Neural progenitor cell (in vitro differentiated cells): ENCODE measurements at regions not wholly inside any gene's neighbourhood (a gene's known extent, or its start where the extent isn't known, plus 50 kb on each side); places are given as distances from the start of the nearest gene placed in this dataset.

Experiments used
- DNase-seq: peaks from one replicate; pipeline ENCODE4 v3.0.0-alpha.2; 2016; ENCODE audit warnings: low spot score
- H2AFZ ChIP-seq: fragments of 200-600 bp; sonication (generic); replicated peaks from 2 replicates; pipeline ENCODE4 v1.6.1; 2016; ENCODE audit warnings: antibody characterized with exemption
- H3F3A ChIP-seq: fragments of 200-600 bp; sonication (generic); 2 replicates; pipeline ENCODE4 v1.6.1; 2016; ENCODE audit warnings: antibody characterized with exemption, low read depth
- H3K27ac ChIP-seq: fragments of 200-600 bp; sonication (generic); 2 replicates; pipeline ENCODE4 v1.5.1; 2016; ENCODE audit warnings: mild to moderate bottlenecking
- H3K27me3 ChIP-seq: fragments of 200-600 bp; sonication (generic); 2 replicates; pipeline ENCODE4 v1.6.1; 2016; ENCODE audit warnings: mild to moderate bottlenecking, moderate library complexity
- H3K36me3 ChIP-seq: fragments of 200-600 bp; sonication (generic); 2 replicates; pipeline ENCODE4 v1.5.1; 2016
- H3K4me1 ChIP-seq: fragments of 200-600 bp; sonication (generic); 2 replicates; pipeline ENCODE4 v1.6.1; 2016; ENCODE audit warnings: mixed run types
- H3K4me2 ChIP-seq: fragments of 200-600 bp; sonication (generic); 2 replicates; pipeline ENCODE4 v1.6.1; 2016
- H3K4me3 ChIP-seq: fragments of 200-600 bp; sonication (generic); 2 replicates; pipeline ENCODE4 v1.5.1; 2016
- H3K79me2 ChIP-seq: fragments of 200-600 bp; sonication (generic); 2 replicates; pipeline ENCODE4 v1.6.1; 2016; ENCODE audit warnings: low read depth
- H3K9ac ChIP-seq: fragments of 200-600 bp; sonication (generic); 2 replicates; pipeline ENCODE4 v1.6.1; 2016
- H3K9me3 ChIP-seq: fragments of 200-600 bp; sonication (generic); 2 replicates; pipeline ENCODE4 v1.5.1; 2016; ENCODE audit warnings: low read depth
- H4K20me1 ChIP-seq: fragments of 200-600 bp; sonication (generic); 2 replicates; pipeline ENCODE4 v1.6.1; 2016; ENCODE audit warnings: low read depth
- H3K27ac Mint-ChIP-seq: 3 replicates; pipeline ENCODE4 v1.8.0; 2021; ENCODE audit warnings: mixed read lengths
- H3K27me3 Mint-ChIP-seq: 2 replicates; pipeline ENCODE4 v1.8.0; 2022; ENCODE audit warnings: low read depth, mild to moderate bottlenecking, inconsistent platforms, moderate library complexity, mixed read lengths; ENCODE audit not compliant: insufficient read depth
- H3K36me3 Mint-ChIP-seq: 3 replicates; pipeline ENCODE4 v1.8.0; 2021; ENCODE audit warnings: mixed read lengths
- H3K4me1 Mint-ChIP-seq: 3 replicates; pipeline ENCODE4 v1.8.0; 2021; ENCODE audit warnings: mixed read lengths
- H3K4me3 Mint-ChIP-seq: 3 replicates; pipeline ENCODE4 v1.8.0; 2021; ENCODE audit warnings: mild to moderate bottlenecking, moderate library complexity, mixed read lengths
- H3K9me3 Mint-ChIP-seq: 3 replicates; pipeline ENCODE4 v1.8.0; 2020; ENCODE audit warnings: mixed read lengths
- EZH2 ChIP-seq: fragments of 200-600 bp; sonication (generic); IDR thresholded peaks from 2 replicates; pipeline ENCODE4 v1.6.1; 2017; ENCODE audit warnings: antibody characterized with exemption, mild to moderate bottlenecking, moderate library complexity
- EZH2phosphoT487 ChIP-seq: fragments of 200-600 bp; sonication (generic); IDR thresholded peaks from 2 replicates; pipeline ENCODE4 v1.6.1; 2017; ENCODE audit warnings: antibody characterized with exemption
- TF ChIP-seq, protein P1 (sequence below): fragments of 200-600 bp; sonication (generic); IDR thresholded peaks from 2 replicates; pipeline ENCODE4 v1.5.1; 2017; ENCODE audit warnings: antibody characterized with exemption, mild to moderate bottlenecking

DNA sequence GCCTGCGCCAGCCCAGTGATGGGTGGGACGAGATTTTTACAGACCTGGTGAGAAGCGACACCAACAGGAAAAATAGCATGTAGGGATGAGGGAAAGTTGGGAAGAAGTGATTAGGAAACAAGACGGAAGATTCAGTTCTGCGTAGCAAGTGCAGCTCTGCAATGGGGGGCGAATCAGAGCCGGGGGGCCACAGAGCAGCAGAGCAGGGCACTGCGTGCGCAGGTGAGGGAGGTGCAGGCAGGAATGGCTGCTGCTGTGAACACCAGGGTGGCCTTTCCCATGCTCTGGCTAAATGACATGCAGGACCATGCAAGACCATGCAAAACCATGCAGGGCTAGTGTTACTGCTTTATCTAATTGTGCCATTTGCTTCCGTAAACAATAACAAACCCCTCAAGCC, 442.7 kb upstream of the FRG1 start:
- H3K4me1 ChIP-seq: no peaks in the 10 kb centered on the region
- peaks cover 10% of the 10 kb centered on the region for H3K9me3 Mint-ChIP-seq
- no peaks in the 10 kb centered on the region for H4K20me1 ChIP-seq
- H3K4me2 ChIP-seq: no peak overlapping the region
- no peaks in the 10 kb centered on the region for H3K27me3 ChIP-seq
- H3K27me3 Mint-ChIP-seq: peaks cover 3% of the 10 kb centered on the region
- H3K36me3 ChIP-seq: no peaks in the 10 kb centered on the region
- no peaks in the 10 kb centered on the region for H3K79me2 ChIP-seq
- H2AFZ ChIP-seq: no peak overlapping the region
- no peak for DNase-seq
- H3K9me3 ChIP-seq: no peaks in the 10 kb centered on the region
- no peak overlapping the region for H3K9ac ChIP-seq
- H3K4me3 ChIP-seq: no peak overlapping the region
- H3K4me1 Mint-ChIP-seq: no peaks in the 10 kb centered on the region
- H3K4me3 Mint-ChIP-seq: no peak overlapping the region
- no peaks in the 10 kb centered on the region for H3K36me3 Mint-ChIP-seq
- no peak overlapping the region for H3K27ac Mint-ChIP-seq
- H3F3A ChIP-seq: no peaks in the 10 kb centered on the region
- H3K27ac ChIP-seq: no peak overlapping the region
- TF ChIP-seq, protein P1, sequence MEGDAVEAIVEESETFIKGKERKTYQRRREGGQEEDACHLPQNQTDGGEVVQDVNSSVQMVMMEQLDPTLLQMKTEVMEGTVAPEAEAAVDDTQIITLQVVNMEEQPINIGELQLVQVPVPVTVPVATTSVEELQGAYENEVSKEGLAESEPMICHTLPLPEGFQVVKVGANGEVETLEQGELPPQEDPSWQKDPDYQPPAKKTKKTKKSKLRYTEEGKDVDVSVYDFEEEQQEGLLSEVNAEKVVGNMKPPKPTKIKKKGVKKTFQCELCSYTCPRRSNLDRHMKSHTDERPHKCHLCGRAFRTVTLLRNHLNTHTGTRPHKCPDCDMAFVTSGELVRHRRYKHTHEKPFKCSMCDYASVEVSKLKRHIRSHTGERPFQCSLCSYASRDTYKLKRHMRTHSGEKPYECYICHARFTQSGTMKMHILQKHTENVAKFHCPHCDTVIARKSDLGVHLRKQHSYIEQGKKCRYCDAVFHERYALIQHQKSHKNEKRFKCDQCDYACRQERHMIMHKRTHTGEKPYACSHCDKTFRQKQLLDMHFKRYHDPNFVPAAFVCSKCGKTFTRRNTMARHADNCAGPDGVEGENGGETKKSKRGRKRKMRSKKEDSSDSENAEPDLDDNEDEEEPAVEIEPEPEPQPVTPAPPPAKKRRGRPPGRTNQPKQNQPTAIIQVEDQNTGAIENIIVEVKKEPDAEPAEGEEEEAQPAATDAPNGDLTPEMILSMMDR: no peak
- TF ChIP-seq EZH2phosphoT487 (no peak), EZH2 (no peak)

DNA sequence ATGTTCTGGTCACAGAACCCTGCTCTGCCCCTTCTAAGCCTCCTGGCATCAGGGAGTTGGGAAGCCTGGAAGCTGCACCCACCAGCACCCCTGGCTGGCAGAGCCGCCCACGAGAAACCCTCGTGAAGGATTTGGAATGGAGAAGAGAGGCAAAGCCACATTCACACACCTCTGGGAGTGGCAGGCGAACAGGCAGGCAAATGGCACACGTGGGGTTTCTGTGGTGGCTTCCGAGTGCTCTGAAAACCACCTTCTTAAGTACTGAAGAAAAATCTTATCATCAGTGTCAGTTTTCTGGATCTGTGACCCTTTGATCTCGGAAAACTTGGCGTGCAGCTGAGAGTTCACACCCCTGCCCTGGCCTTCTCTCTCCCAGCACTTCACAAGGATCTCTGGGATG, 442.2 kb upstream of the FRG1 start:
- H3K9ac ChIP-seq: no peak overlapping the region

GRCh38 chr4:189499696-189500095, 441.0 kb upstream of the FRG1 start:
- no peak overlapping the region for H3K4me3 ChIP-seq
- peaks cover 7% of the 10 kb centered on the region for H3K9me3 Mint-ChIP-seq
- H3K36me3 ChIP-seq: no peaks in the 10 kb centered on the region
- no peak for DNase-seq
- H3K4me1 ChIP-seq: no peaks in the 10 kb centered on the region
- no peak overlapping the region for H3K9ac ChIP-seq
- H3K79me2 ChIP-seq: no peaks in the 10 kb centered on the region
- no peak for TF ChIP-seq EZH2
- TF ChIP-seq, protein P1: no peak
- TF ChIP-seq EZH2phosphoT487: no peak
- H4K20me1 ChIP-seq: no peaks in the 10 kb centered on the region
- H3F3A ChIP-seq: no peaks in the 10 kb centered on the region
- H3K36me3 Mint-ChIP-seq: no peaks in the 10 kb centered on the region
- H2AFZ ChIP-seq: no peak overlapping the region
- H3K27ac ChIP-seq: no peak overlapping the region
- H3K4me3 Mint-ChIP-seq: no peak overlapping the region
- H3K27ac Mint-ChIP-seq: no peak overlapping the region
- no peaks in the 10 kb centered on the region for H3K4me1 Mint-ChIP-seq
- H3K27me3 Mint-ChIP-seq: peaks cover 3% of the 10 kb centered on the region
- H3K9me3 ChIP-seq: no peaks in the 10 kb centered on the region
- no peak overlapping the region for H3K4me2 ChIP-seq
- no peaks in the 10 kb centered on the region for H3K27me3 ChIP-seq

More for the DNA sequence above, 442.2 kb upstream of the FRG1 start:
- Mint-ChIP-seq H3K9me3 (peaks cover 10% of the 10 kb centered on the region), H3K27me3 (peaks cover 3% of the 10 kb centered on the region), H3K27ac (no peak overlapping the region), H3K36me3 (no peaks in the 10 kb centered on the region), H3K4me1 (no peaks in the 10 kb centered on the region), H3K4me3 (no peak overlapping the region)
- Histone ChIP-seq H3K4me3 (no peak overlapping the region), H3K79me2 (no peaks in the 10 kb centered on the region), H3K27me3 (no peaks in the 10 kb centered on the region), H3K9me3 (no peaks in the 10 kb centered on the region), H3K27ac (no peak overlapping the region), H2AFZ (no peak overlapping the region), H3K4me2 (no peak overlapping the region), H3K4me1 (no peaks in the 10 kb centered on the region), H4K20me1 (no peaks in the 10 kb centered on the region), H3F3A (no peaks in the 10 kb centered on the region), H3K36me3 (no peaks in the 10 kb centered on the region)
- TF ChIP-seq, protein P1: no peak
- no peak for TF ChIP-seq EZH2phosphoT487
- DNase-seq: no peak

GRCh38 chr4:189500970-189501369, 439.7 kb upstream of the FRG1 start:
- Histone ChIP-seq H3K36me3 (no peaks in the 10 kb centered on the region), H2AFZ (no peak overlapping the region), H4K20me1 (no peaks in the 10 kb centered on the region), H3K9ac (no peak overlapping the region), H3K27ac (no peak overlapping the region), H3K4me1 (no peaks in the 10 kb centered on the region), H3F3A (no peaks in the 10 kb centered on the region), H3K79me2 (no peaks in the 10 kb centered on the region), H3K9me3 (no peaks in the 10 kb centered on the region), H3K27me3 (no peaks in the 10 kb centered on the region), H3K4me2 (no peak overlapping the region), H3K4me3 (no peak overlapping the region)
- no peak for TF ChIP-seq EZH2phosphoT487
- TF ChIP-seq, protein P1: no peak
- TF ChIP-seq EZH2: no peak
- H3K4me3 Mint-ChIP-seq: no peak overlapping the region
- no peak overlapping the region for H3K27ac Mint-ChIP-seq
- H3K4me1 Mint-ChIP-seq: no peaks in the 10 kb centered on the region
- H3K9me3 Mint-ChIP-seq: peaks cover 12% of the 10 kb centered on the region
- no peaks in the 10 kb centered on the region for H3K36me3 Mint-ChIP-seq
- no peak for DNase-seq
- peaks cover 7% of the 10 kb centered on the region for H3K27me3 Mint-ChIP-seq
